PC-3 (cell line): ENCODE measurements at regions not wholly inside any gene's neighbourhood (a gene's known extent, or its start where the extent isn't known, plus 50 kb on each side); places are given as distances from the start of the nearest gene placed in this dataset.

ENCODE experiments used
- ATAC-seq: fragments of 200-7000 bp; cut with Tn5 transposase; 2 replicates; pipeline ENCODE4 v1.9.1; 2020; ENCODE audit warnings: mild to moderate bottlenecking, moderate library complexity
- BruUV-seq: library from RNA; stranded (reverse); fragments of 400-500 nt; replicated peaks from 2 replicates; lab custom pipeline; 2021; lab: Mats Ljungman, UMichigan
- CTCF ChIA-PET: fragments of 300-600 bp; sonication (Branson Sonifier 250); formaldehyde crosslinking; loops from one replicate; lab custom pipeline; 2022; ENCODE audit warnings: antibody characterized with exemption; lab: Charles Lee
- POLR2A ChIA-PET: fragments of 300-600 bp; sonication (Branson Sonifier 250); formaldehyde crosslinking; loops from one replicate; lab custom pipeline; 2022; ENCODE audit warnings: antibody characterized with exemption; ENCODE audit not compliant: unreplicated experiment; lab: Charles Lee
- DNase-seq: peaks from one replicate; pipeline ENCODE4 v3.0.0-alpha.2; 2015
- H2AFZ ChIP-seq: fragments of 300-600 bp; sonication (generic); 2 replicates; pipeline ENCODE4 v1.6.0; 2016; ENCODE audit warnings: antibody characterized with exemption, low read length
- H3F3A ChIP-seq: fragments of 300-600 bp; sonication (generic); one replicate; pipeline ENCODE4 v1.6.0; 2017; ENCODE audit warnings: antibody characterized with exemption, low read length, control low read depth, mild to moderate bottlenecking; ENCODE audit not compliant: unreplicated experiment
- H3K27ac ChIP-seq: fragments of 300-600 bp; sonication (generic); 2 replicates; pipeline ENCODE4 v1.5.1; 2016; ENCODE audit warnings: mild to moderate bottlenecking, low read length
- H3K27me3 ChIP-seq: fragments of 300-600 bp; sonication (generic); 2 replicates; pipeline ENCODE4 v1.6.1; 2016; ENCODE audit warnings: low read length, mixed read lengths
- H3K36me3 ChIP-seq: fragments of 300-600 bp; sonication (generic); 2 replicates; pipeline ENCODE4 v1.6.1; 2016; ENCODE audit warnings: low read depth, mixed run types, low read length, mixed read lengths
- H3K4me1 ChIP-seq: fragments of 300-600 bp; sonication (generic); 2 replicates; pipeline ENCODE4 v1.5.1; 2016; ENCODE audit warnings: low read length; ENCODE audit not compliant: insufficient read depth
- H3K4me2 ChIP-seq: fragments of 300-600 bp; sonication (generic); 2 replicates; pipeline ENCODE4 v1.6.0; 2016; ENCODE audit warnings: low read length
- H3K4me3 ChIP-seq: fragments of 300-600 bp; sonication (generic); 2 replicates; pipeline ENCODE4 v1.5.1; 2016; ENCODE audit warnings: mild to moderate bottlenecking, low read length, mixed read lengths
- H3K79me2 ChIP-seq: fragments of 300-600 bp; sonication (generic); 2 replicates; pipeline ENCODE4 v1.6.1; 2017; ENCODE audit warnings: low read length, mixed read lengths
- H3K9ac ChIP-seq: fragments of 300-600 bp; sonication (generic); 2 replicates; pipeline ENCODE4 v1.6.0; 2016; ENCODE audit warnings: mild to moderate bottlenecking, low read length
- H3K9me2 ChIP-seq: fragments of 300-600 bp; sonication (generic); replicated peaks from 2 replicates; pipeline ENCODE4 v1.6.1; 2016; ENCODE audit warnings: mixed run types, low read length, mixed read lengths
- H3K9me3 ChIP-seq: fragments of 300-600 bp; sonication (generic); 2 replicates; pipeline ENCODE4 v1.6.1; 2016; ENCODE audit warnings: low read length, mixed read lengths
- H4K20me1 ChIP-seq: fragments of 300-600 bp; sonication (generic); 2 replicates; pipeline ENCODE4 v1.6.1; 2016; ENCODE audit warnings: low read length, mixed read lengths
- EZH2 ChIP-seq: fragments of 300-600 bp; sonication (generic); IDR thresholded peaks from one replicate; pipeline ENCODE4 v1.6.1; 2017; ENCODE audit warnings: antibody characterized with exemption, mild to moderate bottlenecking, low read length; ENCODE audit not compliant: unreplicated experiment
- EZH2phosphoT487 ChIP-seq: fragments of 300-600 bp; sonication (generic); IDR thresholded peaks from 2 replicates; pipeline ENCODE4 v1.6.1; 2018; ENCODE audit warnings: mild to moderate bottlenecking, antibody characterized with exemption, low read length, borderline replicate concordance
- intact Hi-C: fragments of 100-400 bp; cut with micrococcal nuclease; formaldehyde crosslinking; loops from 2 replicates; pipeline ENCODE4 v1.9.0; 2023
- TF ChIP-seq, protein P1 (sequence below): fragments of 300-600 bp; sonication (generic); conservative IDR thresholded peaks from 2 replicates; pipeline ENCODE4 v1.5.1; 2017; ENCODE audit warnings: antibody characterized with exemption, low read depth, mild to moderate bottlenecking, low read length

- DNase-seq = no peak
- no TSS peak for BruUV-seq
- no peak for TF ChIP-seq EZH2phosphoT487
- Histone ChIP-seq H3K27ac (no peak overlapping the region), H2AFZ (no peak overlapping the region), H3F3A (no peaks in the 10 kb centered on the region), H3K27me3 (no peaks in the 10 kb centered on the region), H3K9me3 (no peaks in the 10 kb centered on the region), H3K36me3 (no peaks in the 10 kb centered on the region), H4K20me1 (no peaks in the 10 kb centered on the region), H3K9ac (no peak overlapping the region), H3K79me2 (no peaks in the 10 kb centered on the region), H3K4me3 (no peak overlapping the region), H3K4me1 (no peaks in the 10 kb centered on the region), H3K4me2 (no peak overlapping the region), H3K9me2 (no peaks in the 10 kb centered on the region)
- POLR2A ChIA-PET = no interaction called here
- intact Hi-C loops = no loop called here
- CTCF ChIA-PET = no interaction called here
- ATAC-seq = no peak
These were observed 972.0 kb downstream of the DTWD2 start for GRCh38 chr5:118016396-118016795.

GRCh38 chr5:118015511-118015910, 972.8 kb downstream of the DTWD2 start:
- no TSS peak for BruUV-seq
- CTCF ChIA-PET = no interaction called here

GRCh38 chr5:118009741-118010297, 978.5 kb downstream of the DTWD2 start:
- H3K4me2 ChIP-seq = no peak overlapping the region
- no peaks in the 10 kb centered on the region for H3K9me3 ChIP-seq
- H2AFZ ChIP-seq = no peak overlapping the region
- H3K79me2 ChIP-seq = no peaks in the 10 kb centered on the region
- H3K27ac ChIP-seq = no peak overlapping the region
- H3K9ac ChIP-seq = no peak overlapping the region
- H3K36me3 ChIP-seq = no peaks in the 10 kb centered on the region
- ATAC-seq = no peak
- H4K20me1 ChIP-seq = no peaks in the 10 kb centered on the region
- no peaks in the 10 kb centered on the region for H3K4me1 ChIP-seq
- intact Hi-C loops = no loop called here
- no peaks in the 10 kb centered on the region for H3K9me2 ChIP-seq
- no TSS peak for BruUV-seq
- no peak for DNase-seq
- no peak for TF ChIP-seq EZH2phosphoT487
- TF ChIP-seq EZH2 = no peak
- TF ChIP-seq, protein P1, sequence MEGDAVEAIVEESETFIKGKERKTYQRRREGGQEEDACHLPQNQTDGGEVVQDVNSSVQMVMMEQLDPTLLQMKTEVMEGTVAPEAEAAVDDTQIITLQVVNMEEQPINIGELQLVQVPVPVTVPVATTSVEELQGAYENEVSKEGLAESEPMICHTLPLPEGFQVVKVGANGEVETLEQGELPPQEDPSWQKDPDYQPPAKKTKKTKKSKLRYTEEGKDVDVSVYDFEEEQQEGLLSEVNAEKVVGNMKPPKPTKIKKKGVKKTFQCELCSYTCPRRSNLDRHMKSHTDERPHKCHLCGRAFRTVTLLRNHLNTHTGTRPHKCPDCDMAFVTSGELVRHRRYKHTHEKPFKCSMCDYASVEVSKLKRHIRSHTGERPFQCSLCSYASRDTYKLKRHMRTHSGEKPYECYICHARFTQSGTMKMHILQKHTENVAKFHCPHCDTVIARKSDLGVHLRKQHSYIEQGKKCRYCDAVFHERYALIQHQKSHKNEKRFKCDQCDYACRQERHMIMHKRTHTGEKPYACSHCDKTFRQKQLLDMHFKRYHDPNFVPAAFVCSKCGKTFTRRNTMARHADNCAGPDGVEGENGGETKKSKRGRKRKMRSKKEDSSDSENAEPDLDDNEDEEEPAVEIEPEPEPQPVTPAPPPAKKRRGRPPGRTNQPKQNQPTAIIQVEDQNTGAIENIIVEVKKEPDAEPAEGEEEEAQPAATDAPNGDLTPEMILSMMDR = no peak
- ChIA-PET CTCF (no interaction called here), POLR2A (no interaction called here)
- H3K27me3 ChIP-seq = no peaks in the 10 kb centered on the region
- H3F3A ChIP-seq = no peaks in the 10 kb centered on the region
- no peak overlapping the region for H3K4me3 ChIP-seq

More at GRCh38 chr5:118015511-118015910, 972.8 kb downstream of the DTWD2 start:
- H3K9ac ChIP-seq = no peak overlapping the region
- H4K20me1 ChIP-seq = no peaks in the 10 kb centered on the region
- H3K9me2 ChIP-seq = no peaks in the 10 kb centered on the region
- H3K36me3 ChIP-seq = no peaks in the 10 kb centered on the region
- H3K4me1 ChIP-seq = no peaks in the 10 kb centered on the region
- ATAC-seq (no peak), DNase-seq (no peak)
- H3K27me3 ChIP-seq = no peaks in the 10 kb centered on the region
- H3K4me2 ChIP-seq = no peak overlapping the region
- POLR2A ChIA-PET = no interaction called here
- H3K27ac ChIP-seq = no peak overlapping the region
- TF ChIP-seq EZH2phosphoT487 (no peak), EZH2 (no peak)
- TF ChIP-seq, protein P1 = no peak
- no peak overlapping the region for H2AFZ ChIP-seq
- no peaks in the 10 kb centered on the region for H3K79me2 ChIP-seq
- no peaks in the 10 kb centered on the region for H3F3A ChIP-seq
- no peaks in the 10 kb centered on the region for H3K9me3 ChIP-seq
- intact Hi-C loops = no loop called here
- no peak overlapping the region for H3K4me3 ChIP-seq
